Mesothelial cell of epicardium (in vitro differentiated cells): ENCODE measurements at regions not wholly inside any gene's neighbourhood (a gene's known extent, or its start where the extent isn't known, plus 50 kb on each side); places are given as distances from the start of the nearest gene placed in this dataset.

Experiments
- DNase-seq, 2 experiments: peaks; one replicate each; pipeline ENCODE4 v3.0.0; 2021; ENCODE audit warnings: low spot score in 2 of 2; ENCODE audit not compliant: unreplicated experiment in 2 of 2
- H3K27ac Mint-ChIP-seq: 2 replicates; pipeline ENCODE4 v1.8.0; 2021; ENCODE audit warnings: mixed read lengths
- H3K27me3 Mint-ChIP-seq: 2 replicates; pipeline ENCODE4 v1.8.0; 2021; ENCODE audit warnings: low read depth, mixed read lengths
- H3K36me3 Mint-ChIP-seq: 2 replicates; pipeline ENCODE4 v1.8.0; 2021; ENCODE audit warnings: mixed read lengths
- H3K4me1 Mint-ChIP-seq: 2 replicates; pipeline ENCODE4 v1.8.0; 2021; ENCODE audit warnings: mixed read lengths
- H3K4me3 Mint-ChIP-seq: 2 replicates; pipeline ENCODE4 v1.8.0; 2021; ENCODE audit warnings: mild to moderate bottlenecking, moderate library complexity, mixed read lengths
- H3K9me3 Mint-ChIP-seq: 2 replicates; pipeline ENCODE4 v1.8.0; 2021; ENCODE audit warnings: mixed read lengths
- CTCF ChIP-seq: fragments of 200-600 bp; sonication (generic); IDR thresholded peaks from one replicate; pipeline ENCODE4 v1.5.0; 2021; ENCODE audit warnings: antibody characterized with exemption; ENCODE audit not compliant: unreplicated experiment

- Mint-ChIP-seq H3K36me3 (no peaks in the 10 kb centered on the region), H3K27me3 (no peaks in the 10 kb centered on the region), H3K27ac (no peak overlapping the region), H3K9me3 (peaks cover 17% of the 10 kb centered on the region), H3K4me3 (no peak overlapping the region), H3K4me1 (no peaks in the 10 kb centered on the region)
- TF ChIP-seq CTCF = no peak
- DNase-seq = no peak
Measured at GRCh38 chr14:59103396-59103795, 85.1 kb upstream of the DAAM1 start.

GRCh38 chr14:59107819-59108218, 80.6 kb upstream of the DAAM1 start:
- H3K27ac Mint-ChIP-seq = no peak overlapping the region
- DNase-seq = no peak
- H3K27me3 Mint-ChIP-seq = no peaks in the 10 kb centered on the region
- no peak overlapping the region for H3K4me3 Mint-ChIP-seq
- H3K36me3 Mint-ChIP-seq = peaks cover 2% of the 10 kb centered on the region
- no peak for TF ChIP-seq CTCF
- H3K9me3 Mint-ChIP-seq = peaks cover 46% of the 10 kb centered on the region
- no peaks in the 10 kb centered on the region for H3K4me1 Mint-ChIP-seq

- H3K4me3 Mint-ChIP-seq = no peak overlapping the region
- H3K9me3 Mint-ChIP-seq = peaks cover 16% of the 10 kb centered on the region
- no peaks in the 10 kb centered on the region for H3K27me3 Mint-ChIP-seq
- peaks cover 8% of the 10 kb centered on the region for H3K4me1 Mint-ChIP-seq
- no peak overlapping the region for H3K27ac Mint-ChIP-seq
- no peak for TF ChIP-seq CTCF
- no peak for DNase-seq
- peaks cover 2% of the 10 kb centered on the region for H3K36me3 Mint-ChIP-seq
Measured at GRCh38 chr14:59116984-59117415, 71.5 kb upstream of the DAAM1 start.

GRCh38 chr14:59117754-59118528, 70.5 kb upstream of the DAAM1 start:
- Mint-ChIP-seq H3K27ac (no peak overlapping the region), H3K36me3 (no peaks in the 10 kb centered on the region), H3K4me1 (peaks cover 8% of the 10 kb centered on the region), H3K27me3 (no peaks in the 10 kb centered on the region), H3K9me3 (peaks cover 8% of the 10 kb centered on the region), H3K4me3 (no peak overlapping the region)
- TF ChIP-seq CTCF = no peak
- DNase-seq = no peak

- no peaks in the 10 kb centered on the region for H3K9me3 Mint-ChIP-seq
- peaks cover 8% of the 10 kb centered on the region for H3K4me1 Mint-ChIP-seq
- no peaks in the 10 kb centered on the region for H3K27me3 Mint-ChIP-seq
- no peaks in the 10 kb centered on the region for H3K36me3 Mint-ChIP-seq
- no peak overlapping the region for H3K4me3 Mint-ChIP-seq
- DNase-seq = no peak
- H3K27ac Mint-ChIP-seq = no peak overlapping the region
- no peak for TF ChIP-seq CTCF
Measured at GRCh38 chr14:59120921-59121320, 67.5 kb upstream of the DAAM1 start.

GRCh38 chr14:59123531-59123930, 64.9 kb upstream of the DAAM1 start:
- Mint-ChIP-seq H3K27me3 (no peaks in the 10 kb centered on the region), H3K9me3 (no peaks in the 10 kb centered on the region), H3K27ac (no peak overlapping the region), H3K36me3 (no peaks in the 10 kb centered on the region), H3K4me1 (peaks cover 9% of the 10 kb centered on the region), H3K4me3 (no peak overlapping the region)
- no peak for TF ChIP-seq CTCF
- no peak for DNase-seq
